ENCODE measurements at regions not wholly inside any gene's neighbourhood (a gene's known extent, or its start where the extent isn't known, plus 50 kb on each side); places are given as distances from the start of the nearest gene placed in this dataset.

DNA sequence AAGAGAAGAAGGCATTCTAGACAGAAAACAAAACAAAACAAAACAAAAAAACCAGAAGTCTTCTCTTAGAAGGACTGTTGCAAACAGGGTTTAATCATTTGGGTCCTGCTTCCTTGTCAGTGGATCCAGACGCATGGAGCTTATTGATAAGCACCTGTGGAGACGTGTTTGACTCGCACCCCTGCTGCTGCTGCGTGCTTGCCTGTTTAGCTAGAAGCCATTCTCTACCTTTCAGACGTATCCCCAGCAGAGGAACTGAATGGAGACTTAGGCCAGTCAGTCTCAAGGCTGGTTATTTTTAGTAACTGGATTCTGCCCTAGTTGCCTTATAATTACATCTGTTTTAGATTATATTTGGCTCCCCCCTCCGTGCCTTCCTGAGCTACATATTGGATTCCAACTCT lies 186.1 kb upstream of the EEA1 start:
- no peak for TF ChIP-seq CTCF (IDR thresholded peaks at IDR 0.05; ENCODE audit: low read depth, low read length, poor library complexity, severe bottlenecking)
- no peak for TF ChIP-seq EZH2phosphoT487 (IDR thresholded peaks at IDR 0.05; ENCODE audit: borderline replicate concordance, low read length)

All from DOHH2 (cell line).